ENCODE measurements at regions not wholly inside any gene's neighbourhood (a gene's known extent, or its start where the extent isn't known, plus 50 kb on each side); places are given as distances from the start of the nearest gene placed in this dataset.
"Not testable (repeated sequence)": the region's sequence is repeated elsewhere in the genome, so short reads cannot be mapped to it uniquely, and the experiment has no call there.

DNA sequence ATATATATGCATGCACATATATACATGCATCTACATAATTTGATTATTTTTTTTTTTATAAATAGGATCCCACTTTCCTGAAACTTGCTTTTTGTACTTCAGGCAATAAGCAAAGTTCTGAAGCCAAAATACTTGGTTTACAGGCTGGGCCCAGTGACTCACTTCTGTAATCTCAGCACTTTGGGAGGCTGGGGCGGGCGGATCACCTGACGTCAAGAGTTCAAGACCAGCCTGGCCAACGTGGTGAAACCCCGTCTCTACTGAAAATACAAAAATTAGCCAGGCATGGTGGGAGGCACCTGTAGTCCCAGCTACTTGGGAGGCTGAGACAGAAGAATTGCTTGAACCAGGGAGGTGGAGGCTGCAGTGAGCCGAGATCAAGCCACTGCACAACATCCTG, 51.0 kb upstream of the FOXN3 start:
- TF ChIP-seq, protein P1, sequence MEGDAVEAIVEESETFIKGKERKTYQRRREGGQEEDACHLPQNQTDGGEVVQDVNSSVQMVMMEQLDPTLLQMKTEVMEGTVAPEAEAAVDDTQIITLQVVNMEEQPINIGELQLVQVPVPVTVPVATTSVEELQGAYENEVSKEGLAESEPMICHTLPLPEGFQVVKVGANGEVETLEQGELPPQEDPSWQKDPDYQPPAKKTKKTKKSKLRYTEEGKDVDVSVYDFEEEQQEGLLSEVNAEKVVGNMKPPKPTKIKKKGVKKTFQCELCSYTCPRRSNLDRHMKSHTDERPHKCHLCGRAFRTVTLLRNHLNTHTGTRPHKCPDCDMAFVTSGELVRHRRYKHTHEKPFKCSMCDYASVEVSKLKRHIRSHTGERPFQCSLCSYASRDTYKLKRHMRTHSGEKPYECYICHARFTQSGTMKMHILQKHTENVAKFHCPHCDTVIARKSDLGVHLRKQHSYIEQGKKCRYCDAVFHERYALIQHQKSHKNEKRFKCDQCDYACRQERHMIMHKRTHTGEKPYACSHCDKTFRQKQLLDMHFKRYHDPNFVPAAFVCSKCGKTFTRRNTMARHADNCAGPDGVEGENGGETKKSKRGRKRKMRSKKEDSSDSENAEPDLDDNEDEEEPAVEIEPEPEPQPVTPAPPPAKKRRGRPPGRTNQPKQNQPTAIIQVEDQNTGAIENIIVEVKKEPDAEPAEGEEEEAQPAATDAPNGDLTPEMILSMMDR (IDR thresholded peaks at IDR 0.05; ENCODE audit: insufficient read depth, low read length, poor library complexity, severe bottlenecking) = not testable (repeated sequence)
- TF ChIP-seq EZH2phosphoT487 (conservative IDR thresholded peaks at IDR 0.05; ENCODE audit: low read length) = not testable (repeated sequence)

All from SU-DHL-6 (cell line).